Superior temporal gyrus (tissue), 1 donor: ENCODE measurements at regions not wholly inside any gene's neighbourhood (a gene's known extent, or its start where the extent isn't known, plus 50 kb on each side); places are given as distances from the start of the nearest gene placed in this dataset.

ENCODE experiments used
- DNase-seq: peaks from one replicate; pipeline ENCODE4 v3.0.0-alpha.2; 2016; ENCODE audit errors: extremely low spot score

GRCh38 chr2:204416236-204416635, 129.0 kb upstream of the PARD3B start:
- no peak for DNase-seq

- DNase-seq, result no peak
Measured at GRCh38 chr2:204425821-204426220, 119.5 kb upstream of the PARD3B start.

GRCh38 chr2:204428675-204429074, 116.6 kb upstream of the PARD3B start:
- no peak for DNase-seq

- DNase-seq, result no peak
Measured at GRCh38 chr2:204431529-204431928, 113.7 kb upstream of the PARD3B start.

- no peak for DNase-seq
Measured at GRCh38 chr2:204432196-204432595, 113.1 kb upstream of the PARD3B start.

- no peak for DNase-seq
Measured at GRCh38 chr2:204434660-204435462, 110.4 kb upstream of the PARD3B start.

GRCh38 chr2:204436230-204436629, 109.0 kb upstream of the PARD3B start:
- no peak for DNase-seq

GRCh38 chr2:204437408-204437807, 107.9 kb upstream of the PARD3B start:
- DNase-seq, result no peak

- DNase-seq, result no peak
Measured at GRCh38 chr2:204437815-204438756, 107.2 kb upstream of the PARD3B start.

GRCh38 chr2:204441316-204441715, 104.0 kb upstream of the PARD3B start:
- DNase-seq, result no peak

- no peak for DNase-seq
Measured at GRCh38 chr2:204445149-204445548, 100.1 kb upstream of the PARD3B start.

GRCh38 chr2:204447722-204448121, 97.6 kb upstream of the PARD3B start:
- DNase-seq, result no peak

- DNase-seq, result no peak
Measured at GRCh38 chr2:204449977-204450376, 95.3 kb upstream of the PARD3B start.

- no peak for DNase-seq
Measured at GRCh38 chr2:204451766-204452165, 93.5 kb upstream of the PARD3B start.

- DNase-seq, result peak; percentile 24
Measured at GRCh38 chr2:204452464-204453023, 92.7 kb upstream of the PARD3B start.

GRCh38 chr2:204453730-204454167, 91.5 kb upstream of the PARD3B start:
- peak; percentile 14 for DNase-seq

GRCh38 chr2:204454672-204455380, 90.4 kb upstream of the PARD3B start:
- no peak for DNase-seq

GRCh38 chr2:204468746-204469429, 76.4 kb upstream of the PARD3B start:
- DNase-seq, result no peak

- DNase-seq, result no peak
Measured at GRCh38 chr2:204470178-204470620, 75.1 kb upstream of the PARD3B start.

- DNase-seq, result no peak
Measured at GRCh38 chr2:204470621-204471196, 74.6 kb upstream of the PARD3B start.

GRCh38 chr2:204472375-204472774, 72.9 kb upstream of the PARD3B start:
- DNase-seq, result no peak
